T-helper 17 cell (primary cell): ENCODE measurements at regions not wholly inside any gene's neighbourhood (a gene's known extent, or its start where the extent isn't known, plus 50 kb on each side); places are given as distances from the start of the nearest gene placed in this dataset.

Experiments used
- ATAC-seq: fragments of 150-1000 bp; cut with Tn5 transposase; 2 replicates; pipeline ENCODE4 v1.10.0; 2021; ENCODE audit warnings: mild to moderate bottlenecking, moderate library complexity
- DNase-seq, 3 donors: peaks; one replicate each; pipeline versions ENCODE4 v3.0.0 to v3.0.0-alpha.2; 2020 to 2021
- H3K9me3 ChIP-seq: one replicate; pipeline ENCODE4 v1.7.0; 2013; ENCODE audit warnings: low read length, mild to moderate bottlenecking; ENCODE audit not compliant: control insufficient read depth, poor library complexity, severe bottlenecking
- H3K27ac Mint-ChIP-seq: one replicate; pipeline ENCODE4 v1.8.0; 2022; ENCODE audit warnings: mild to moderate bottlenecking, moderate library complexity, mixed read lengths
- H3K27me3 Mint-ChIP-seq: one replicate; pipeline ENCODE4 v1.8.0; 2022; ENCODE audit warnings: mixed read lengths
- H3K36me3 Mint-ChIP-seq: one replicate; pipeline ENCODE4 v1.8.0; 2022; ENCODE audit warnings: low read depth, mixed read lengths
- H3K4me1 Mint-ChIP-seq: one replicate; pipeline ENCODE4 v1.8.0; 2022; ENCODE audit warnings: mild to moderate bottlenecking, mixed read lengths
- H3K4me3 Mint-ChIP-seq: one replicate; pipeline ENCODE4 v1.8.0; 2022; ENCODE audit warnings: mild to moderate bottlenecking, moderate library complexity, mixed read lengths

GRCh38 chr16:35873472-35873871, 2414.1 kb downstream of the TP53TG3F start:
- Mint-ChIP-seq H3K27ac (no peak overlapping the region), H3K4me3 (no peak overlapping the region), H3K4me1 (no peaks in the 10 kb centered on the region), H3K36me3 (no peaks in the 10 kb centered on the region), H3K27me3 (no peaks in the 10 kb centered on the region)
- ATAC-seq, result no peak
- H3K9me3 ChIP-seq, result peaks cover 3% of the 10 kb centered on the region
- DNase-seq, result no peak

GRCh38 chr16:35881654-35882053, 2422.2 kb downstream of the TP53TG3F start:
- no peak for DNase-seq
- Mint-ChIP-seq H3K27me3 (no peaks in the 10 kb centered on the region), H3K36me3 (no peaks in the 10 kb centered on the region), H3K4me3 (no peak overlapping the region), H3K4me1 (no peaks in the 10 kb centered on the region), H3K27ac (no peak overlapping the region)
- ATAC-seq, result no peak
- H3K9me3 ChIP-seq, result no peaks in the 10 kb centered on the region

GRCh38 chr16:35906440-35906839, 2447.0 kb downstream of the TP53TG3F start:
- no peaks in the 10 kb centered on the region for H3K9me3 ChIP-seq

GRCh38 chr16:35908152-35908551, 2448.7 kb downstream of the TP53TG3F start:
- no peaks in the 10 kb centered on the region for H3K9me3 ChIP-seq
- H3K4me1 Mint-ChIP-seq, result no peaks in the 10 kb centered on the region
- no peaks in the 10 kb centered on the region for H3K27me3 Mint-ChIP-seq
- H3K4me3 Mint-ChIP-seq, result no peak overlapping the region
- peaks cover 2% of the 10 kb centered on the region for H3K36me3 Mint-ChIP-seq
- DNase-seq, result no peak
- ATAC-seq, result no peak
- H3K27ac Mint-ChIP-seq, result no peak overlapping the region

More at GRCh38 chr16:35906440-35906839, 2447.0 kb downstream of the TP53TG3F start:
- no peaks in the 10 kb centered on the region for H3K4me1 Mint-ChIP-seq
- DNase-seq (no peak), ATAC-seq (no peak)
- no peak overlapping the region for H3K27ac Mint-ChIP-seq
- no peak overlapping the region for H3K4me3 Mint-ChIP-seq
- H3K36me3 Mint-ChIP-seq, result peaks cover 2% of the 10 kb centered on the region
- no peaks in the 10 kb centered on the region for H3K27me3 Mint-ChIP-seq

GRCh38 chr16:35908942-35909341, 2449.5 kb downstream of the TP53TG3F start:
- no peaks in the 10 kb centered on the region for H3K27me3 Mint-ChIP-seq
- ATAC-seq (no peak), DNase-seq (no peak)
- peaks cover 2% of the 10 kb centered on the region for H3K36me3 Mint-ChIP-seq
- H3K9me3 ChIP-seq, result no peaks in the 10 kb centered on the region
- no peak overlapping the region for H3K4me3 Mint-ChIP-seq
- H3K4me1 Mint-ChIP-seq, result no peaks in the 10 kb centered on the region
- H3K27ac Mint-ChIP-seq, result no peak overlapping the region

- Mint-ChIP-seq H3K27ac (no peak overlapping the region), H3K4me1 (no peaks in the 10 kb centered on the region), H3K36me3 (peaks cover 2% of the 10 kb centered on the region), H3K4me3 (no peak overlapping the region), H3K27me3 (no peaks in the 10 kb centered on the region)
- H3K9me3 ChIP-seq, result no peaks in the 10 kb centered on the region
- no peak for ATAC-seq
- DNase-seq, result no peak
Observed at GRCh38 chr16:35909351-35909954, 2450.0 kb downstream of the TP53TG3F start.

GRCh38 chr16:35910409-35910808, 2451.0 kb downstream of the TP53TG3F start:
- Mint-ChIP-seq H3K27me3 (no peaks in the 10 kb centered on the region), H3K36me3 (peaks cover 2% of the 10 kb centered on the region), H3K4me3 (no peak overlapping the region), H3K27ac (no peak overlapping the region), H3K4me1 (no peaks in the 10 kb centered on the region)
- ATAC-seq, result no peak
- no peaks in the 10 kb centered on the region for H3K9me3 ChIP-seq
- DNase-seq, result no peak

- Mint-ChIP-seq H3K36me3 (peaks cover 2% of the 10 kb centered on the region), H3K27me3 (no peaks in the 10 kb centered on the region), H3K4me1 (no peaks in the 10 kb centered on the region), H3K27ac (no peak overlapping the region), H3K4me3 (no peak overlapping the region)
- ATAC-seq, result no peak
- no peak for DNase-seq
- H3K9me3 ChIP-seq, result no peaks in the 10 kb centered on the region
Observed at GRCh38 chr16:35911899-35912298, 2452.5 kb downstream of the TP53TG3F start.

- H3K27ac Mint-ChIP-seq, result no peak overlapping the region
- DNase-seq, result no peak
- peaks cover 3% of the 10 kb centered on the region for H3K9me3 ChIP-seq
- no peaks in the 10 kb centered on the region for H3K27me3 Mint-ChIP-seq
- no peaks in the 10 kb centered on the region for H3K4me1 Mint-ChIP-seq
- no peak overlapping the region for H3K4me3 Mint-ChIP-seq
- ATAC-seq, result no peak
- no peaks in the 10 kb centered on the region for H3K36me3 Mint-ChIP-seq
Observed at GRCh38 chr16:35931722-35932121, 2472.3 kb downstream of the TP53TG3F start.
